GM21528 (cell line): ENCODE measurements at regions not wholly inside any gene's neighbourhood (a gene's known extent, or its start where the extent isn't known, plus 50 kb on each side); places are given as distances from the start of the nearest gene placed in this dataset.

Experiments used
- ATAC-seq: cut with Tn5 transposase; IDR thresholded peaks from one replicate; pipeline ENCODE4 v1.9.1; 2021; ENCODE audit warnings: mild to moderate bottlenecking, moderate library complexity; ENCODE audit not compliant: unreplicated experiment, low FRiP score

- ATAC-seq: no peak
Measured at GRCh38 chr15:46296797-46297196, 662.0 kb downstream of the SQOR start.

- ATAC-seq: no peak
Measured at GRCh38 chr15:46297766-46298165, 662.9 kb downstream of the SQOR start.

- no peak for ATAC-seq
Measured at GRCh38 chr15:46300716-46301115, 665.9 kb downstream of the SQOR start.

DNA sequence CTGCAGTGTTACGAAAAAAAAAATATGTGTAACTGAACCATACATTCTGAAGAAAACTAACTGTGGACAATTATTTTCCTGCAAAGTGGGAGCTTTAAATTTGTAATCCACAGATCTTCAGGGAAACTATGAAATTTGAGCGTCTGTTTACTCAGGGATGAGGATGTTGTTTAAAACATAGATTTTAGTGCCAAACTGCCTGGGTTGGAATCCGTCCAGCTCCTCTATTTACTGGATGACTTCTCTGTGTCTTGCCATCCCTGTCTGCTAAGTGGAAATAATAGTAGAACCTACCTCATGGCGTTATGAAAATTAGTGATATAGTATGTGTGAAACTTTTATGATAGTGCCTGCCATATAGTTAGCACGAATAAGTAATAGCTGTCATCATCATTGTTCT is 666.5 kb downstream of the SQOR start:
- no peak for ATAC-seq

- ATAC-seq: no peak
Measured at GRCh38 chr15:46301826-46302225, 667.0 kb downstream of the SQOR start.

GRCh38 chr15:46304321-46304720 is 669.5 kb downstream of the SQOR start:
- ATAC-seq: no peak

DNA sequence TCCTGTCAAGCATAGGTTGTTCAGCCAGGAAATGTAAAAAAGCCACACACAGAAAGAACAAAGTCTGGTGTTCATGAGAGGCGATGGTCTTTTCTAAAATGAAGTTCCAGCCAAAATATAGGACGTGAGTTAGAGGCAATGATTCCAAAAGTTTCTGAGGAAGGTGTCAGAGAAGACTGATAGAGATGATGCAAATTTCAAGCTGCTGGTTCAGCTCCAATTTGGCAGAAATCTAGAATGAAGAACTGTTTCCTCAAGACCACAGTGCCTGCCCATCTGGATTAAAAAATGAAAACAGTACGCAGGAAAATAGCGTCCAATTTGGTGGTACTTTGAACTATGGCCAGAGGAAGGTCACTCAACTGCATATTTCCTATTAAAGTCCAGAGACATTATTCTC is 672.9 kb downstream of the SQOR start:
- ATAC-seq: no peak

- no peak for ATAC-seq
Measured at GRCh38 chr15:46309914-46310313, 675.1 kb downstream of the SQOR start.

GRCh38 chr15:46312133-46312740 is 677.4 kb downstream of the SQOR start:
- ATAC-seq: peak; percentile 93

DNA sequence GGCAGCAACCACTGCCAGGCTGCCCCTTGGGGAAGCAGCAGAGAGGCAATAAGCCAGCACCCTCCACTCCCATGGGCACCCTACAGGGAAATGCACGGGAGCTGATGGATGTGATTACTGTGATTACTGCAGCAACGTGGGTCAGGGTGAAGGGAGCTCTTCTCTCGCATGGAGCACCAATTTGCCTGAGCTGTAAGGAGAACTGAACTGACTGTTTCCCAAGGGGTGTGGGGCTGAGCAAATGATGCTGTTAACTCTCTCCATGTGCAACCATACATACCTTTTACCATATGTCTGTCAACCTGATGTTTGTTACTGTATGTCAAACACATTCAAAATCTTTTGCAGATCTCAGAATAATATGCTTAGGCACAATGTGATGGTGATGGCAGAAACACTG is 680.6 kb downstream of the SQOR start:
- no peak for ATAC-seq

DNA sequence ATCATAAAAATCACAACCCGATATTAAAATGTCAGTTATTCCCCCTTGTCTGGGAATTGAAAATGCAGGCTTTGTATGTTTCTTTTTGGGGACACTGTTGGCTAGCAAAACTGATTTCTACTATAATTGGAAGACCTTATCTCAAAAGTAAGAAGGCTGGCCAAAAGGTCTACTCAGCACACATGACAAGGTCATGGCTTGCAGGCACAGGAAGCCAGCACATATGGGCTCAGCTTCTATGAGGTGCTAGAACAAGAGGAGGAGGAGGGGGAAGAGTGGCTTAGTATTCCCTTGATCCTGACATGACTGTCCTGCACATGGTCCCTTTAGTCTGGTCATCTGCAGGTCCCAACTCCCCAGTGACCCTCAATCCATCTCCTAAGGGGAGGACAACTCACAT is 681.2 kb downstream of the SQOR start:
- no peak for ATAC-seq

DNA sequence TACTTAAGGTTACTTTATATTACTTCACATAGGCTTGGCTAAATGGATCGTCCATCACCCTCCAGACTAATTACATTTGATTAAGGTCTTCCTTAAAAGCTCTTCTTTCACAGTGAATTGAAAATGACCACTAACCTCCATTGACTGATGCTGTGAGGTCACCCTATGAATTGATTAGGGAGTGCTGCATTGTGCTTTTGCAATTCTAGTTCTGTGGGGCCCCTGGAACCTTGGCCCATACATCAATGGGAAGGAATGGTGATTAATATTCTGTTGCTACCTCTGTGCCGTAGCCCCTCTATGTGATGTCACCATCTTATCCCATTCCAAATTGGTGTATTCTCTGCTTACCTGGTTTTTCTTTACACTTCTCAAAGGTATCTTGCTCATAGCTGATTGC is 682.2 kb downstream of the SQOR start:
- ATAC-seq: no peak

DNA sequence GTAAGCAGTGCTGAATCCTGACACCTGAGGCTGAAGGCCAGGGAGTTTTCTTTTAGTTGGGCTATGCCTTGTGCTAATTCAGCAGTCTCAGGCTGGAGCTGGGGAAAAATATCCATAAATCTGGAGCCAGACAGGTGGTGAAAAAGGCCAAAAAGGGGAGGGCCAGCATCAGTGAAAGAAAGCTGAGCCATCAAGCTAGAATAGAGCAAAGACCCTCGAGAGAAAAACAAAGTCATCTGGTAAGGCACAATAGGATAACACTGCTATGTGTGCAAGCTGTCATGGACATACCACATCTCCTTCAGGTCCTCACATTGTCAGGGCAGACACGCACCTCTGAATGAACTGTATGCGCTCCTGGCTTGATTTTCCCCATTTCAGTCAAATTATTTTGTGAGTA is 687.9 kb downstream of the SQOR start:
- ATAC-seq: no peak

DNA sequence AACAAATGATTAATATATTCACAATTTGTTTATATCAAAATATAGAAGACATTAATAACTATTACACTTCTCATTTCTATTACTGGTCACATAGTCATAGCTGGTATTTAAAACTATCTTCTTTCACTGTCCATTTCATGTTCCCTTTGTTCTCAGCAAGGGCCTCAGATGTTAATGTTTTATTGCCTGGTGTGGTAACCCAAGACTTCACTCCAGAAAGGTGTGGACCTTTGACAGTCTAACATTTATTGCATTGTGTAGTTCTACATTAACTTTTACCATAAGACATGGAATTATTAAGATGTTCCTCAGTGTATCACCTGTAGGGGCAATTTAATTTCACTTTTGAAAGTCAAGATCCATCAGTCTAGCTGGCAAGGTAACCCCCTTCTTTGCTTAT is 691.3 kb downstream of the SQOR start:
- ATAC-seq: no peak

DNA sequence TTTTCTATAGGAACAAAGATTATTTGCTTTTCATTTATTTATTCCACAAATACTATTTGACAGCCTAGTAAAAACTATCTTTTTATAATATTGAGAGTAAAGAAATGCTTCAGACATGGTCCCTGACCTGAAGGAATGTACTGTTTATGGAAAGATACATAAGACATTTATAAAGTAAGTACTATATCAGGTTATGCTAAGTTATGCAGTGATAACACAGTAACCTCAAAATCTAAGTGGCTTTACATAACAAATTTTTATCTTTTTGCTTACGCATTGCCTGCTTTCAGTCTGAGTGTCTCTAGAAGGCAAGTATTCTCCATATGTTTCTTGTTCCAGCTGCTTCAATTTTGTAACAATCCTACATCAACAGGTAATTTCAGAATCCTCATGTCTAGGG is 694.0 kb downstream of the SQOR start:
- ATAC-seq: no peak

GRCh38 chr15:46329876-46330275 is 695.0 kb downstream of the SQOR start:
- no peak for ATAC-seq

- ATAC-seq: no peak
Measured at GRCh38 chr15:46331546-46331945, 696.7 kb downstream of the SQOR start.

- ATAC-seq: no peak
Measured at GRCh38 chr15:46343196-46343935, 708.5 kb downstream of the SQOR start.

DNA sequence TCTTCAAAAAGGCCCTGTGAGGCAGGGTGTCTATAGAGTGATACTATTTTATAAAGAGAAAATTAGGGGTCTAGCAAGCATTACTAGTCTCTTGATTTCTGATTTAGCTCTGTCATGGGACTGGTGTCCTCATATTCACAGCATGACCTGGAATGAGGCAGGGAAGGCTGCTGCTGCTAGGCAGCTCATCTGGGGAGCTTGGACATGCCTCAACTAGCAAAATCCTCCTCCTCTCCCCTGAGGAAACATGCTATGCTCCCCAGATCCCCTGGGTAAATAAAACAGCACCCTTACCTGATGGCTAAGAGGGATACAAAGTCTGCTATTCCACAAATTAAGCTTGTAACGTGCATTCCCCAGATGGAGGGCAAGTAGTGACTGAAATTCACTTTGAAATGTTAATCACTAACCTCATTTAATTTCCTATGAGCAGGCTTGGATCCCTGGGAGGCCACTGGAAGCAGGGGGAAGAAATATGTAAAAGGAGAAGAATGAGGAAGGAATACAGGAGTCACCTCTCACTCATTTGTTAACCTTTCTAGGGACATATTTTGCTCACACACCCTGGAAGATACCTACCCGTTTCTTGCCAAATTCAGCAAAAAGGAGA is 709.4 kb downstream of the SQOR start:
- ATAC-seq: no peak

GRCh38 chr15:46344915-46345314 is 710.1 kb downstream of the SQOR start:
- ATAC-seq: no peak

- no peak for ATAC-seq
Measured at GRCh38 chr15:46354443-46354842, 719.6 kb downstream of the SQOR start.

DNA sequence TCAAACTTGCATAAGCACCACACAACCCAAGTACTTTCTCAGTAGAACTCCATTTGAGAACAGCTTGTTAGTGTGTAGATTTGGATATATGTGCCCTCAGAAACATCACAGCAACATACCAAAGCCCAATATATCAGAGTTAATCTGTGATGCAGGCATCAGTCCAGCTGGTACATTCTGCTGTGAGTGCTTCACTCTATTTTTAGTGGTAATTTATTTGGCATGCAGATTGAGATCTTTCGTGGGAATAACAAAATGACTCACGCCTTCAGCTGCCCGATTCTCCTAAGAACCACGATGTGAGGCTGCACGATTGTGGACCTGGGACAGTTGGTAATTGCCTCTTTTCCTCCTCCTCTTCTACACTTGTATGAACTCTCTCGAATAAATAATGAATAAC is 730.7 kb downstream of the SQOR start:
- no peak for ATAC-seq
